IMR-90 (cell line): ENCODE measurements at regions not wholly inside any gene's neighbourhood (a gene's known extent, or its start where the extent isn't known, plus 50 kb on each side); places are given as distances from the start of the nearest gene placed in this dataset.

Experiments
- ATAC-seq: fragments of 200-7000 bp; cut with Tn5 transposase; 2 replicates; pipeline ENCODE4 v1.9.1; 2020; ENCODE audit warnings: low read depth, mild to moderate bottlenecking, moderate library complexity
- BruUV-seq: library from RNA; stranded (reverse); fragments of 400-500 nt; replicated peaks from 2 replicates; lab custom pipeline; 2021; lab: Mats Ljungman, UMichigan
- CTCF ChIA-PET: fragments of 300-600 bp; formaldehyde crosslinking; extraction: SDS; loops from one replicate; lab custom pipeline; 2021; ENCODE audit warnings: antibody characterized with exemption; lab: Yijun Ruan, JAX
- POLR2A ChIA-PET: fragments of 300-600 bp; sonication (Branson Sonifier 250); formaldehyde crosslinking; loops from one replicate; lab custom pipeline; 2022; ENCODE audit warnings: antibody characterized with exemption; ENCODE audit not compliant: unreplicated experiment; lab: Charles Lee
- DNase-seq: peaks from one replicate; pipeline ENCODE4 v3.0.0; 2013
- H2AFZ ChIP-seq: replicated peaks from 2 replicates; pipeline ENCODE3; 2013; ENCODE audit warnings: low read length, mild to moderate bottlenecking; ENCODE audit not compliant: poor library complexity
- H2AK5ac ChIP-seq: 2 replicates; pipeline ENCODE4 v1.6.1; 2013; ENCODE audit warnings: low read depth, low read length, inconsistent platforms
- H2AK9ac ChIP-seq: replicated peaks from 2 replicates; pipeline ENCODE3; 2013; ENCODE audit warnings: mild to moderate bottlenecking, low read depth, low read length, moderate library complexity; ENCODE audit not compliant: poor library complexity
- H2BK120ac ChIP-seq: 2 replicates; pipeline ENCODE4 v1.6.1; 2013; ENCODE audit warnings: low read depth, low read length, inconsistent platforms
- H2BK15ac ChIP-seq: 3 replicates; pipeline ENCODE4 v1.6.1; 2013; ENCODE audit warnings: low read depth, low read length, inconsistent platforms
- H2BK20ac ChIP-seq: 2 replicates; pipeline ENCODE4 v1.6.1; 2013; ENCODE audit warnings: low read depth, mild to moderate bottlenecking, inconsistent platforms, low read length, moderate library complexity
- H2BK5ac ChIP-seq: 2 replicates; pipeline ENCODE4 v1.6.1; 2013; ENCODE audit warnings: mild to moderate bottlenecking, low read depth, low read length, inconsistent platforms; ENCODE audit not compliant: poor library complexity, severe bottlenecking
- H3K14ac ChIP-seq: replicated peaks from 2 replicates; pipeline ENCODE4 v1.6.1; 2013; ENCODE audit warnings: low read depth, low read length, inconsistent platforms
- H3K18ac ChIP-seq: 2 replicates; pipeline ENCODE4 v1.6.1; 2013; ENCODE audit warnings: low read depth, low read length, control low read depth
- H3K23ac ChIP-seq: 2 replicates; pipeline ENCODE4 v1.6.1; 2013; ENCODE audit warnings: low read depth, low read length, inconsistent platforms
- H3K27ac ChIP-seq: 2 replicates; pipeline ENCODE4 v1.5.1; 2013; ENCODE audit warnings: mild to moderate bottlenecking, control low read depth, low read length; ENCODE audit not compliant: insufficient read depth
- H3K27me3 ChIP-seq: 2 replicates; pipeline ENCODE4 v1.6.1; 2013; ENCODE audit warnings: low read length; ENCODE audit not compliant: control insufficient read depth, insufficient read depth
- H3K36me3 ChIP-seq: 2 replicates; pipeline ENCODE4 v1.6.1; 2013; ENCODE audit warnings: low read length, mixed read lengths; ENCODE audit not compliant: control insufficient read depth, insufficient read depth
- H3K4ac ChIP-seq: 2 replicates; pipeline ENCODE4 v1.6.1; 2013; ENCODE audit warnings: low read depth, low read length, inconsistent platforms
- H3K4me1 ChIP-seq: 2 replicates; pipeline ENCODE4 v1.6.1; 2013; ENCODE audit warnings: low read length, mixed read lengths; ENCODE audit not compliant: control insufficient read depth, insufficient read depth
- H3K4me2 ChIP-seq: 2 replicates; pipeline ENCODE4 v1.6.1; 2013; ENCODE audit warnings: low read depth, mild to moderate bottlenecking, control low read depth, low read length, moderate library complexity
- H3K4me3 ChIP-seq: 2 replicates; pipeline ENCODE4 v1.5.1; 2013; ENCODE audit warnings: low read depth, mild to moderate bottlenecking, control low read depth, low read length, moderate library complexity; ENCODE audit not compliant: insufficient read depth
- H3K56ac ChIP-seq: 2 replicates; pipeline ENCODE4 v1.6.1; 2013; ENCODE audit warnings: low read length, inconsistent platforms; ENCODE audit not compliant: insufficient read depth; ENCODE audit errors: extremely low read depth
- H3K79me1 ChIP-seq, 2 experiments: 2 replicates each; pipeline ENCODE4 v1.6.1; 2013; ENCODE audit warnings: low read length in 2 of 2, inconsistent platforms in 1 of 2, low read depth in 1 of 2
- H3K9ac ChIP-seq: 2 replicates; pipeline ENCODE4 v1.6.1; 2013; ENCODE audit warnings: low read depth, low read length, control low read depth
- H3K9me1 ChIP-seq: 2 replicates; pipeline ENCODE4 v1.6.1; 2013; ENCODE audit warnings: low read length, inconsistent platforms; ENCODE audit not compliant: insufficient read depth
- H3K9me3 ChIP-seq: 2 replicates; pipeline ENCODE4 v1.6.1; 2013; ENCODE audit warnings: low read length; ENCODE audit not compliant: control insufficient read depth, insufficient read depth
- H4K20me1 ChIP-seq: 2 replicates; pipeline ENCODE4 v1.6.1; 2013; ENCODE audit warnings: low read length, inconsistent platforms; ENCODE audit not compliant: insufficient read depth
- H4K5ac ChIP-seq: 2 replicates; pipeline ENCODE4 v1.6.1; 2013; ENCODE audit warnings: mild to moderate bottlenecking, low read depth, low read length, control low read depth
- H4K8ac ChIP-seq, 2 experiments: 2 replicates each; pipeline ENCODE4 v1.6.1; 2013; ENCODE audit warnings: low read depth in 2 of 2, low read length in 2 of 2, control low read depth in 1 of 2, inconsistent platforms in 1 of 2
- H4K91ac ChIP-seq: 2 replicates; pipeline ENCODE4 v1.6.1; 2013; ENCODE audit warnings: low read depth, low read length, inconsistent platforms; ENCODE audit not compliant: insufficient read depth
- BHLHE40 ChIP-seq: fragments of 150-350 bp; IDR thresholded peaks from 2 replicates; pipeline ENCODE4 v1.6.1; 2016; ENCODE audit warnings: mild to moderate bottlenecking, low read depth, low read length
- CEBPB ChIP-seq: IDR thresholded peaks from 2 replicates; pipeline ENCODE4 v1.6.1; 2012; ENCODE audit warnings: low read depth, low read length, improper control_type of control experiment
- dilution Hi-C: fragments of 300-500 bp; cut with HindIII; formaldehyde crosslinking; loops from one replicate; pipeline ENCODE4 v1.14.3; 2018; ENCODE audit warnings: low sequenced_read_pairs; ENCODE audit not compliant: unreplicated experiment
- in situ Hi-C: fragments of 300-500 bp; cut with MboI; formaldehyde crosslinking; loops from 3 replicates; pipeline ENCODE4 v1.14.3; 2019; ENCODE audit warnings: low sequenced_read_pairs, inconsistent platforms, mixed read lengths
- intact Hi-C: fragments of 100-400 bp; cut with micrococcal nuclease; formaldehyde crosslinking; loops from 2 replicates; pipeline ENCODE4 v1.10.0; 2022

DNA sequence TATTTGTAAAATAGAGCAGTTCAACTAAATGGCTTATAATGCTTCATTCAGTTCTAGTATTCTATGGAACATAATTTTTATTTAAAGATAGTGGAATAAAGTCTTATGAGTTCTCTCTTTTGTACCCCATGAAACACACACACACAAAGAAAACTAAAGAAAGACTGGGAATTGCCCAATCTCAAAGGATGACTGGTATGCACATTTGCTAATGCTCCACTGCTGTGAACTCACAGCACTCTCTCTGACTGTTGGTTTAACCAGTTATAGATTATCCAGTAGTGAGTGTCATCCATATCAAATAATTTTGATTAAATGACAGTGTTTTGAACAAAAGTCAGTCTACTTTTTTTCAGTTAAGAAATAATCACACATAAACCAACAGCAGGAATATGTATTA lies 1082.4 kb upstream of the B3GALT2 start:
- ChIA-PET POLR2A (no interaction called here), CTCF (no interaction called here)
- Histone ChIP-seq H3K27me3 (no peaks in the 10 kb centered on the region), H3K9me1 (no peaks in the 10 kb centered on the region), H3K9me3 (peaks cover 4% of the 10 kb centered on the region; the same call in 1 of the 2 replicates), H3K4ac (no peak overlapping the region), H3K56ac (no peak overlapping the region), H3K36me3 (no peaks in the 10 kb centered on the region), H4K91ac (no peak overlapping the region), H2AFZ (no peak overlapping the region), H3K23ac (no peak overlapping the region), H2BK15ac (no peak overlapping the region), H2AK5ac (no peak overlapping the region), H2AK9ac (no peak overlapping the region), H2BK120ac (no peak overlapping the region), H4K20me1 (no peaks in the 10 kb centered on the region), H3K18ac (no peak overlapping the region), H3K4me3 (no peak overlapping the region), H2BK20ac (no peak overlapping the region), H3K27ac (no peak overlapping the region), H3K4me1 (no peaks in the 10 kb centered on the region), H3K14ac (no peak overlapping the region), H3K4me2 (no peak overlapping the region), H3K79me1 (no peaks in the 10 kb centered on the region), H4K8ac (no peak overlapping the region), H4K5ac (no peak overlapping the region), H3K9ac (no peak overlapping the region), H2BK5ac (no peak overlapping the region)
- intact Hi-C loops = no loop called here
- no TSS peak for BruUV-seq
- TF ChIP-seq BHLHE40 (no peak), CEBPB (peak; percentile 77)
- in situ Hi-C loops = no loop called here
- peak; percentile 54 for DNase-seq
- peak; percentile 85 for ATAC-seq
- dilution Hi-C loops = no loop called here
